Activated naive CD4-positive, alpha-beta T cell treated with anti-CD3 and anti-CD28 coated beads, Interleukin-2, amount 50 U/mL, for 24 hours (primary cell): ENCODE measurements at regions not wholly inside any gene's neighbourhood (a gene's known extent, or its start where the extent isn't known, plus 50 kb on each side); places are given as distances from the start of the nearest gene placed in this dataset.
A peak's percentile ranks its signal among the peaks of the same experiment; 100 is the strongest.
"Not testable (repeated sequence)": the region's sequence is repeated elsewhere in the genome, so short reads cannot be mapped to it uniquely, and the experiment has no call there.

Experiments used
- H3K27ac Mint-ChIP-seq: one replicate; pipeline ENCODE4 v1.8.0; 2021; ENCODE audit warnings: mild to moderate bottlenecking, mixed read lengths
- H3K27me3 Mint-ChIP-seq: one replicate; pipeline ENCODE4 v1.8.0; 2021; ENCODE audit warnings: mixed read lengths
- H3K36me3 Mint-ChIP-seq: one replicate; pipeline ENCODE4 v1.8.0; 2021; ENCODE audit warnings: mixed read lengths
- H3K4me1 Mint-ChIP-seq: one replicate; pipeline ENCODE4 v1.8.0; 2021; ENCODE audit warnings: mixed read lengths
- H3K4me3 Mint-ChIP-seq: one replicate; pipeline ENCODE4 v1.8.0; 2021; ENCODE audit warnings: mild to moderate bottlenecking, mixed read lengths
- H3K9me3 Mint-ChIP-seq: one replicate; pipeline ENCODE4 v1.8.0; 2021; ENCODE audit warnings: mixed read lengths

DNA sequence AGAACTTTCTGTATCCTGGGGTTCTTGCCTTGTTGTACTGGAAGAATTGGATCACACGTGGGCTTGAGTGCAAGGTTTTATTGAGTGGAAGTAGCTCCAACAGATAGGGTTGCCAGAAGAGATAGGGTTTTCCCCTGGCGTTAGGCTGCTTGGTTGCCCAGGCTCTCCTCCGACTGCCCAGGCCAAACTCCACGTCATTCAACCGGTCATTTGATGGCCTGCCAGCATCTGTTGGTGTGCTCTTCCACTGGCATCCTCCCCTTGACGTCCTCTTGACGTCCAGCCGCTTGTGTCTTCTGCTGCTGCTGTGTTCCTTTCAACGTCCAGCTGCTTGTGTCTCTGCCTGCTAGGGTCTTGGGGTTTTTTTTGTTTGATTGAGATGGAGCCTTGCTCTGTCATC is 111.2 kb upstream of the XIST start:
- Mint-ChIP-seq H3K9me3 (no peaks in the 10 kb centered on the region), H3K27me3 (no peaks in the 10 kb centered on the region), H3K4me1 (peaks cover 43% of the 10 kb centered on the region), H3K36me3 (peaks cover 7% of the 10 kb centered on the region), H3K4me3 (no peak overlapping the region), H3K27ac (no peak overlapping the region)

DNA sequence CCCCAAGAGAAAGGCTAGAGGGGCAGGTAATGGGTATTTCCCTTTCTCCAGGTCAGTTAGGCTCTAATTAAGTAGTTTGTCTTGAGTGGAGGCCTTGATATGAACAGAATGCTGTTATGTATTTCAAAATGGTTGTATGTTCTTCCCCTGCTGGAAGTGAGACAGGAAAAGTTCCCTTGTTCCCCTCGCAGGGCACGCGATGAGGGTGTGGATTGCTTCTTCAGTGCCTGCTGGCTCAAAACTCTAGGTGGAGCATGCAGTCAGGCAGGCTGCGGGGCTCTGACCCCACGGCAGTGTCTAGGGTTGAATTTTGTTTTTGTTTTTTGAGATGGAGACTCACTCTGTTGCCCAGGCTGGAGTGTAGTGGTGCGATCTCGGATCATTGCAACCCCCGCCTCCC is 110.4 kb upstream of the XIST start:
- Mint-ChIP-seq H3K36me3 (peaks cover 10% of the 10 kb centered on the region), H3K4me1 (peaks cover 48% of the 10 kb centered on the region), H3K27me3 (no peaks in the 10 kb centered on the region), H3K4me3 (no peak overlapping the region), H3K27ac (no peak overlapping the region), H3K9me3 (no peaks in the 10 kb centered on the region)

DNA sequence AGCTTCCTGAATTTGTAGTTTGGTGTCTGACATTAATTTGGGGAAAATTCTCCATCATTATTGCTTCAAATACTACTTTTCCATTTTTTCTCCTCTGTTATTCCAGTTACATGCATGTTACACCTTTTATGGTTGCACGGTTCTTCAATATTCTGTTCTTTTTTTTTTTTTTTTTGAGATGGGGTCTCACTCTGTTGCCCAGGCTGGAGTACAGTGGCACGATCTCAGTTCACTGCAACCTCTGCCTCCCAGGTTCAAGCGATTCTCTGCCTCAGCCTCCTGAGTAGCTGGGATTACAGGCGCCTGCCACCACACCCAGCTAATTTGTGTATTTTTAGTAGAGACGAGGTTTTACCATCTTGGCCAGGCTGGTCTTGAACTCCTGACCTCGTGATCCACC is 109.4 kb upstream of the XIST start:
- not testable (repeated sequence) for H3K36me3 Mint-ChIP-seq, H3K4me3 Mint-ChIP-seq, H3K9me3 Mint-ChIP-seq, H3K27me3 Mint-ChIP-seq
- H3K27ac Mint-ChIP-seq, result peak overlapping the region; percentile 23
- H3K4me1 Mint-ChIP-seq, result peaks cover 56% of the 10 kb centered on the region

DNA sequence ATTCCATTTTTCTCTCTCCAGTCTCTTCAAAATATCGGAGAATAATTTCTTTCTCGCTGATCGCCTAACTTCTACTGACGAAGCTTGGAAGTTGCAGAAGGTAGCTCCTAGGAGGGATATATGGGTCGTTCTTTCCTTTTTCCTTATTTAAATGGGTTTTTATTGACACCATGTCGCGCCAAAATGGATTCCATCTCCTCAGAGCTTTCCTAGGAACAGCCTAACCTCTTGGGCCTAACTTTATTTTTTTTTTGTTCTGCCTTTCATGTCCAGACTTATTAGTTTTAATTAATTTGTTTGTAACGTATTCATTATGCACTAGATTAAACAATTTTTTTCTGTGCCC is 92.0 kb upstream of the XIST start:
- Mint-ChIP-seq H3K36me3 (peaks cover 3% of the 10 kb centered on the region), H3K4me3 (peak overlapping the region; percentile 94), H3K27ac (peak overlapping the region; percentile 95), H3K27me3 (no peaks in the 10 kb centered on the region), H3K9me3 (no peaks in the 10 kb centered on the region), H3K4me1 (peaks cover 26% of the 10 kb centered on the region)

DNA sequence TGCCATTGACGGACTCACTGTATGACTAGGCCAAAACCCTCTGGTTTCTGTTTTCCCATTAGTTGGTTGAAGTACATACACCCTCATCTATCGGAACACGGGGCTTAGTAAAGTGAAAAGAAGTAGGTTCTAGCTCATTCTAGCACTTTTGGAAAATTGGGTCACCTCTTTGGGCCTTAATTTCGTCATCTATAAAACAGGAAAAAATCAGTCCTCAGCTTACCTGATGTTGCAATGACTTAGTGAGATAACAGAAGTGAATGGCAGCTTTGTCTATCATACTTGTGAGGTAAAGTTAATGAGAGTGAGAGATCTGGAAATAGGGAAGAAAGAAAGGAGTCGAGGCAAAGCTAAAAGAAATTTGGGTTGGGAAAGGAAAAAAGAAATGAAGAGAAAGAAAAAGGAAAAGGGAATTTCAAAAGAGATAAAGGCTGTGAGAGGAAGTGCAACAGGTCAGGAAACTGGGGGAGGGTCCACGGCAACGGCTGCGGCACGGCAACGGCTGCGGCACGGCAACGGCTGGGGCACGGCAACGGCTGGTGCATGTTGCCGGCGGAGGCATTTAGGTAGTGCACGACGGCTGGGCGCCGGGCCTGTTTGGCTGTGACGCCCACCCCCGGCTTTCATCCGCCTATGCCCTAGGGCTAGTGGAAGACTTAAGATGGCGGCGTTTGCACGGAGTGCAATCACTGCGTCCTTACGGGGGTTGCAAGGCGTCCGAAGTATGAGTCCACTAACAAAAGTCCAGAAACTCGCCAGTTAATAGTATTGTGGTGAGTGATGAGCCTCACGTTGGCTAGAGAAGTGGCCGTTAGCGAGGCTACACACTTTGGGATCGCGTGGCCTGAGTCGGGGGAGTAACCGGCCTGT is 91.4 kb upstream of the XIST start:
- Mint-ChIP-seq H3K27ac (peak overlapping the region; percentile 95), H3K9me3 (no peaks in the 10 kb centered on the region), H3K4me3 (peak overlapping the region; percentile 94), H3K36me3 (peaks cover 2% of the 10 kb centered on the region), H3K4me1 (peaks cover 23% of the 10 kb centered on the region), H3K27me3 (no peaks in the 10 kb centered on the region)

DNA sequence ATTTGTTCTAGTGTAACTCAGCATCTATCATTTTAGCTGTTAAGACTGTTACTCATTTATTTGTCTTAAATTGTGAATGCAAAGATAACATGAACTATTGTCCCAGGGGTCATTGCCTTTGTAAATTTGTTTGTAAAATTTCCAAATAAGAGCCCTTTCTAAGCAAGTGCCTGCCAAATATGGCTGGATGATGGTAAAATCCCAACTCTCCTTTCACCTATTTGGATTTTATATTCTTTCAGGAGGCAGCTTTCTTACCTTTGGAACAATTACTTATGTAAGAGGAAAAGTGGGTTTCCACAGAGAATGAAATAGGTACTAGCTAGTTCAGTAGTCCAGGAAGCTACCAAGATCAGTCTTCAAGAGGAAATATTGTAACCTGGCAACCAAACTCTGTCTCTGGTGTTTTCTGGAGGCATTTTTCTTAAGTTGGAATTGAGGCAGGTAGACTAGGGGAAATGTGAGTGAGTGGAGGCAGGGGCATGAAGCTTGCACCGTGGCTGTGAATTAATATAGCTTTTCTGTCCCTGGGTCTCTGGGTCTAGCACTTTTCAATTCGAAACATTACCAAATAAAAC is 88.5 kb upstream of the XIST start:
- Mint-ChIP-seq H3K27ac (no peak overlapping the region), H3K4me1 (peaks cover 12% of the 10 kb centered on the region), H3K4me3 (no peak overlapping the region), H3K27me3 (no peaks in the 10 kb centered on the region), H3K9me3 (no peaks in the 10 kb centered on the region), H3K36me3 (peaks cover 2% of the 10 kb centered on the region)

DNA sequence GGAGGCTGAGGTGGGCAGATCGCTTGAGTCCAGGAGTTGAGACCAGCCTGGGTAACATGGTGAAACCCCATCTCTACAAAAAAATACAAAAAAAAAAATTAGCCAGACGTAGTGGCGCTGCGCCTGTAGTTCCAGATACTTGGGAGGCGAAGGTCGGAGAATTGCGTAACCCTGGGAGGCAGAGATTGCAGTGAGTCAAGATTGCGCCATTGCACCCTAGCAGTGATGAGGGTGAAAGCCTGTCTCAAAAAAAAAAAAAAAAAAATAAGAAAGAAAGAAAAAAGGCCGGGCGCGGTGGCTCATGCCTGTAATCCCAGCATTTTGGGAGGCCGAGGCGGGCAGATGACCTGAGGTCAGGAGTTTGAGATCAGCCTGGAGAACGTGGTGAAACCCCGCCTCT is 85.3 kb upstream of the XIST start:
- H3K9me3 Mint-ChIP-seq, H3K27ac Mint-ChIP-seq, H3K27me3 Mint-ChIP-seq, H3K36me3 Mint-ChIP-seq, H3K4me1 Mint-ChIP-seq, H3K4me3 Mint-ChIP-seq: not testable (repeated sequence)

DNA sequence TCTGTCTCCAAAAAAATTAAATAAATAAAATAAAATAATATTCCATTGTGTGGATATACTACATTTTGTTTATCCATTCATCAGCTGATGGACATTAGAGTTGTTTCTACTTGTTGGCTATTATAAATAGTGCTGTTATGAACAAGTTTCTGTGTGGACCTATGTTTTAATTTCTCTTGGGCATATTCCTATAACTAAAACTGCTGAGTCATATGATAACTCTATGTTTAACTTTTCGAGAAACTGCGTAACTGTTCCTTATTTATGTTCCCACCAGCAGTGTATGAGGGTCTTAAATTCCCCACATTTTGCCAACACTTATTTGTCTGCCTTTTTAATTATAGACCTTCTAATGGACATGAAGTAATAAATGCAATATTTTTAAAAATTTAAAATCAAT is 80.0 kb upstream of the XIST start:
- no peak overlapping the region for H3K4me3 Mint-ChIP-seq
- no peaks in the 10 kb centered on the region for H3K4me1 Mint-ChIP-seq
- no peak overlapping the region for H3K27ac Mint-ChIP-seq
- no peaks in the 10 kb centered on the region for H3K27me3 Mint-ChIP-seq
- H3K9me3 Mint-ChIP-seq, result no peaks in the 10 kb centered on the region
- H3K36me3 Mint-ChIP-seq, result no peaks in the 10 kb centered on the region

DNA sequence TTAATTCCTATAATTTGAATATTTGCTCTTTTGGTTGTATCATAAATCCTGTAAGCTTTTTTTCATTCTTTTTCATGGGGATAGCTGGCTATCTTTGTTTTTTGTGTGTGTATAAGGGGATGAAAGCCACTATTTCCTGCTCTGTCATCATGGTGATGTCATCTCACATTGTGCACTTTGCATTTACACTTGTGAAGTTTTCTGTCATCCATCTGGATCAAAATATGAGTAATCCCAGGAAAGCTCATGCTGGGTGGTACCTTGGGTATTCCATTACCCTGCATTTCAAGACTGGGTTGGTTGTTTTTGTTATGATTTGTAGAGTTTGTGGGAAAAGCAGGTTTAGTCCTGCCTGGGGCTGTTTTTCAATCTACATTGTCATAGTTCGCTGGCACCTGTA is 77.8 kb upstream of the XIST start:
- H3K27me3 Mint-ChIP-seq, result no peaks in the 10 kb centered on the region
- no peak overlapping the region for H3K27ac Mint-ChIP-seq
- H3K9me3 Mint-ChIP-seq, result no peaks in the 10 kb centered on the region
- H3K36me3 Mint-ChIP-seq, result no peaks in the 10 kb centered on the region
- no peak overlapping the region for H3K4me3 Mint-ChIP-seq
- no peaks in the 10 kb centered on the region for H3K4me1 Mint-ChIP-seq

DNA sequence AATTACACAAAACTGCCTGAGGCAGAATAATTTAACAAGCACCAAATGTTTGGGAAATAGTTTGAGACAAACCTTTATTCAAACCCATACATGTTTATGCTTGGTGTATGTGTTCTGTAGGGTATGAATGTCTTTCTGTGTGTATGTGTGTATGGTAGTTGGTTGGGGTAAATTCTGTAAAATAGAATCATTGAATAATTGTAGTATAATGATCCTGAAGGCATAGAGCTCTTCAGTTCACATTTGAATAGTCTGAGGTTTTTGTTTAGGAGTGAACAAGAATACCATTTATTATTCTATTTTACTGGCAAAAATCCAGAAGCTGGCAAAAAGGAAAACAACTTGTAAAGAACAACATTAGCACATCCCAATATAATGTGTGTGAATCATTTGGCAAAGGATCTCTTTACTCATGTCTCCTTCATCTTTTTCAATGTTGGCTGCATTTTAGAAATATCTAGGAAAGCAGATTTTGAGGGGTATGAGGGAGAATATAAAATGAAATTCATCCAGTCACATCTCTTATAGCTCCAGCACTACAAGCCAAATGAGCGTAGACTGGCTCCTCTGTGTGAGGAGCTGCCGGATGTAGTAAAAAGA is 70.4 kb upstream of the XIST start:
- Mint-ChIP-seq H3K27ac (no peak overlapping the region), H3K4me1 (no peaks in the 10 kb centered on the region), H3K4me3 (no peak overlapping the region), H3K9me3 (no peaks in the 10 kb centered on the region), H3K36me3 (no peaks in the 10 kb centered on the region), H3K27me3 (no peaks in the 10 kb centered on the region)

DNA sequence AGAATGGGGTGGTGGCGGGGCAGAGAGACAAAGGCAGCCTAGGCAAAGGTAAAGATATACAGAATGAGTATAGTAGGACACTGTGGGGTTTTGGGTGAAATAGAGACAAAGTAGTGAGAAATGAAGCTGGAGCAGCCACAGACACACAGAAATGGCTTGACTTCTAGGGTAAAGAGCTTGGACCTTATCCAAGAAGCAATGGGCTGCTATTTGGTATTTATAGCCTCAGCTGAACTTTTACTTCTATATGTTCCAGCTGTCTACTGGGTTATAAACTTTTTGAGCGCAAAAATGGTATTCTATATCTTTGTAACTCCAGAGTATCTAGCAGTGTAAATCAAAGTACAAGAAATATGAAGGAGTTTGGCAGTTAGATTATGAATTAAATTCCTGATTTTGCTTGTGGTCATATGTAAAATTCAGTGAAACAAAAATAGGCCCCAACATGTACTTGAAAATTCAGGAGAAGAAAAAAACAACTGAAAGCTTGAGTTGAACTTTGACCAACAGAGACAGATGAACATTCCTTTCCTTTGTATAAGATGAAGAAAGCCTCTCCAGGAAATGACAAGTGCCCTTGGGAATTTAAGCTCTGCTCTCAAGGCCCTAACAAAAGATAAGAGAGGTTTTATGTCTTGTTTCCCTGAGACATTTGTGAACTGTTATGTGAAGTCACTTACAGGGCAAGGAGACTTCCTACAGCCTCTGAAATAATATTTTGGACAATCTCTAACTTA is 64.6 kb upstream of the XIST start:
- no peaks in the 10 kb centered on the region for H3K36me3 Mint-ChIP-seq
- no peaks in the 10 kb centered on the region for H3K9me3 Mint-ChIP-seq
- H3K4me1 Mint-ChIP-seq, result no peaks in the 10 kb centered on the region
- no peak overlapping the region for H3K27ac Mint-ChIP-seq
- no peak overlapping the region for H3K4me3 Mint-ChIP-seq
- no peaks in the 10 kb centered on the region for H3K27me3 Mint-ChIP-seq

DNA sequence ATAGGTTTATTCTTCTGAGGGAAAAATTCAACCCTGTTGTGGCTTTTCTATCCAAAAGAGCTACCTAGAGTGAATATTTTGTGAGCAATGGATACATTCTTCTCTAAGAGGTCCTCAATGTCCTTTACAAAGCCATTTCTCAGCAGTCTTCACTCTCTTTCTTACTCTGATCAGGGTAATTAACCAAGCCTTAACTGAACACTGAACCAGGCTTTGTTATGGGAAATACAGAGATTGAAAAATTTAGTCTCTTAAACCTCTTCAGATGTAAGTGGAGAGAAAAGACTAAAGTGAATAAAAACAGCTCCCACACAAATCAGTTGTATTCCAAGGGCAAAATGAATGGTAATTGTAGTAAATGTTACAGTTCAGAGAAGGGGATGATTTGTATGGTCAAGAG is 64.0 kb upstream of the XIST start:
- Mint-ChIP-seq H3K36me3 (no peaks in the 10 kb centered on the region), H3K27me3 (no peaks in the 10 kb centered on the region), H3K4me1 (no peaks in the 10 kb centered on the region), H3K4me3 (no peak overlapping the region), H3K9me3 (no peaks in the 10 kb centered on the region), H3K27ac (no peak overlapping the region)

DNA sequence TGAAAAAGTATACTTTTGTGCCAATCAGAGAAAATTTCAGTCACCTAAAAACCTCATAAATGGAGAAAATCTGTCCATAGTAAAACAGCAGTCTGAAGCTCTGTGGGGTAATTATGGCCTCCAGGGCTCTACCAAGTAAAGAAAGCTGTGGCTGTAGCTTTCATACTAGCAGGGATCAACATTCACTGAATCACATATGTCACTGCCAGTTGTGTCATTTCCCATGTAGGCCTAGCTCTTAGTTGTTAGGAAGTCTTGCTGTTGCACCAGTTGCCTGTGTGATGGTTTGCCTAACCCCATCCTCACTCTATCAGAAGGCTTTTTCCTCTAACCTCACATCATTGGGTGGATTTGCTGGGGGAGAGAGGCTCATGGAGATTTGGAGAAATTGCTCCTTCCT is 62.3 kb upstream of the XIST start:
- H3K27me3 Mint-ChIP-seq, H3K9me3 Mint-ChIP-seq, H3K4me3 Mint-ChIP-seq, H3K36me3 Mint-ChIP-seq, H3K27ac Mint-ChIP-seq, H3K4me1 Mint-ChIP-seq: not testable (repeated sequence)

DNA sequence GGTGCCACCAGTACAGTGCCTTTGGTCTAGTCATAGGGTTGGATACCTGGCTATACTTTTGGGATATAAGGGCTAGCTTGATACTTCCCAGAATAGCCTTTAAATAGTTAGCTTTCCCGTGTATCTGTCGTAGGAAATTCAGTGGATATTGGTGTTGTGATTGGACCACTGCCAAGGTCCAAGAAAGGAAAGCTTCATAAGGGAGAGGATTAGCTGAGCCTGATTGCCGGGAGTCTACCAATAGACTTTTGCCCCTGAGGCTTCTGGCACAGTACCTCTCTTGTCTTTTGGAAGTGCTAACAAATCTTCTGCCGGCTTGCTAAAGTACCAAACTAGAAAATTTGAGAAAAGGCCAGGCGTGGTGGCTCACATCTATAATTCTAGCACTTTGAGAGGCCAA is 61.1 kb upstream of the XIST start:
- Mint-ChIP-seq H3K36me3 (no peaks in the 10 kb centered on the region), H3K9me3 (no peaks in the 10 kb centered on the region), H3K27me3 (no peaks in the 10 kb centered on the region), H3K4me1 (no peaks in the 10 kb centered on the region), H3K27ac (no peak overlapping the region), H3K4me3 (no peak overlapping the region)

DNA sequence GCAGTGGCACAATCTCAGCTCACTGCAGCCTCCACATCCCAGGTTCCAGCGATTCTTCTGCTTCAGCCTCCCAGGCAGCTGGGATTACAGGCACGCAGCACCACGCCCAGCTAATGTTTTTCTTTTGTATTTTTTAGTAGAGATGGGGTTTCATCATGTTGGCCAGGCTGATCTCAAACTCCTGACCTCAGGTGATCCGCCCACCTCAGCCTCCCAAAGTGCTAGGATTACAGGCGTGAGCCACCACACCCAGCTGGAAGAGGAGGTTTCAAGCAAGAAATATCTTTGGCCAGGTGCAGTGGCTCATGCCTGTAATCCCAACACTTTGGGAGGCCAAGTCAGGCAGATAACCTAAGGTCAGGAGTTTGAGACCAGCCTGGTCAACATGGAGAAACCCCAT is 59.4 kb upstream of the XIST start:
- not testable (repeated sequence) for H3K27ac Mint-ChIP-seq, H3K4me1 Mint-ChIP-seq, H3K36me3 Mint-ChIP-seq, H3K27me3 Mint-ChIP-seq, H3K4me3 Mint-ChIP-seq, H3K9me3 Mint-ChIP-seq

DNA sequence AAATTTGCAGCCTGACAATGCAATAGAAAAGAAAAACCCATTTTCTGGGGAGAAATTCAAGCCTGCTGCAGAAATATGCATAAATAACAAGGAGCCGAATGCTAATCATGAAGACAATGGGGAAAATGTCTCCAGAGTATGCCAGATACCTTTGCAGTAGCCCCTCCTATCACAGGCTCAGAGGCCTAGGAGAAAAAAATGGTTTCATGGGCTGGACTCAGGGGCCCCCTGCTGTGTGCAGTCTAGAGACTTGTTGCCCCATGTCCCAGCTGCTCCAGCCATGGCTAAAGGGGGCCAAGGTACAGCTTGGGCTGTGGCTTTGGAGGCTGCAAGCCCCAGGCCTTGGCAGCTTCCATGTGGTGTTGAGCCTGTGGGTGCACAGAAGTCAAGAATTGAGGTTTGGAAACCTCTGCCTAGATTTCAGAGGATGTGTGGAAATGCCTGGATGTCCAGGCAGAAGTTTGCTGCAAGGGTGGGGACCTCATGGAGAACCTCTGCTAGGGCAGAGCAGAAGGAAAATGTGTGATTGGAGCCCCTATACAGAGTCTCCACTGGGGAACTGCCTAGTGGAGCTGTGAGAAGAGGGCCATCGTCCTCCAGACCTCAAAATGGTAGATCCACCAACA is 53.3 kb upstream of the XIST start:
- H3K27me3 Mint-ChIP-seq, H3K4me1 Mint-ChIP-seq, H3K27ac Mint-ChIP-seq, H3K4me3 Mint-ChIP-seq, H3K9me3 Mint-ChIP-seq, H3K36me3 Mint-ChIP-seq: not testable (repeated sequence)
